ENCODE measurements at regions not wholly inside any gene's neighbourhood (a gene's known extent, or its start where the extent isn't known, plus 50 kb on each side); places are given as distances from the start of the nearest gene placed in this dataset.

- Mint-ChIP-seq H3K36me3 (no peaks in the 10 kb centered on the region), H3K27me3 (no peaks in the 10 kb centered on the region), H3K27ac (no peak overlapping the region), H3K9me3 (peaks cover 4% of the 10 kb centered on the region), H3K4me3 (no peak overlapping the region), H3K4me1 (ENCODE audit: low read depth in 2 of 2) (no peaks in the 10 kb centered on the region)
- ATAC-seq (no peak), DNase-seq (ENCODE audit: low spot score) (no peak)
These were observed 247.2 kb downstream of the CETN3 start for GRCh38 chr5:90162324-90162723.

- H3K27me3 Mint-ChIP-seq: no peaks in the 10 kb centered on the region
- ATAC-seq (no peak), DNase-seq (ENCODE audit: low spot score) (no peak)
- no peak overlapping the region for H3K4me3 Mint-ChIP-seq
- H3K27ac Mint-ChIP-seq: no peak overlapping the region
- no peaks in the 10 kb centered on the region for H3K36me3 Mint-ChIP-seq
- H3K9me3 Mint-ChIP-seq: peaks cover 3% of the 10 kb centered on the region
- H3K4me1 Mint-ChIP-seq (ENCODE audit: low read depth in 2 of 2): no peaks in the 10 kb centered on the region
These were observed 248.1 kb downstream of the CETN3 start for GRCh38 chr5:90161414-90161813.

- Mint-ChIP-seq H3K4me3 (no peak overlapping the region), H3K4me1 (ENCODE audit: low read depth in 2 of 2) (no peaks in the 10 kb centered on the region), H3K36me3 (no peaks in the 10 kb centered on the region), H3K9me3 (no peaks in the 10 kb centered on the region), H3K27ac (no peak overlapping the region), H3K27me3 (no peaks in the 10 kb centered on the region)
- no peak for DNase-seq (ENCODE audit: low spot score)
- ATAC-seq: no peak
These were observed 251.4 kb downstream of the CETN3 start for GRCh38 chr5:90158131-90158530.

GRCh38 chr5:90153031-90153430, 256.5 kb downstream of the CETN3 start:
- ATAC-seq (no peak), DNase-seq (ENCODE audit: low spot score) (no peak)
- H3K9me3 Mint-ChIP-seq: peaks cover 3% of the 10 kb centered on the region
- H3K27me3 Mint-ChIP-seq: no peaks in the 10 kb centered on the region
- H3K4me1 Mint-ChIP-seq (ENCODE audit: low read depth in 2 of 2): no peaks in the 10 kb centered on the region
- peaks cover under 1% of the 10 kb centered on the region for H3K36me3 Mint-ChIP-seq
- no peak overlapping the region for H3K4me3 Mint-ChIP-seq
- H3K27ac Mint-ChIP-seq: no peak overlapping the region

GRCh38 chr5:90144625-90145327, 264.8 kb downstream of the CETN3 start:
- Mint-ChIP-seq H3K27me3 (no peaks in the 10 kb centered on the region), H3K36me3 (peaks cover 5% of the 10 kb centered on the region), H3K4me1 (ENCODE audit: low read depth in 2 of 2) (no peaks in the 10 kb centered on the region), H3K27ac (no peak overlapping the region), H3K4me3 (no peak overlapping the region), H3K9me3 (peaks cover 3% of the 10 kb centered on the region)
- ATAC-seq (no peak), DNase-seq (ENCODE audit: low spot score) (no peak)

- Mint-ChIP-seq H3K27ac (no peak overlapping the region), H3K27me3 (no peaks in the 10 kb centered on the region), H3K4me3 (no peak overlapping the region), H3K36me3 (no peaks in the 10 kb centered on the region), H3K9me3 (no peaks in the 10 kb centered on the region), H3K4me1 (ENCODE audit: low read depth in 2 of 2) (no peaks in the 10 kb centered on the region)
- no peak for ATAC-seq
- no peak for DNase-seq (ENCODE audit: low spot score)
These were observed 267.0 kb downstream of the CETN3 start for GRCh38 chr5:90142541-90142940.

GRCh38 chr5:90141984-90142383, 267.6 kb downstream of the CETN3 start:
- H3K4me3 Mint-ChIP-seq: no peak overlapping the region
- no peaks in the 10 kb centered on the region for H3K36me3 Mint-ChIP-seq
- H3K27ac Mint-ChIP-seq: no peak overlapping the region
- H3K4me1 Mint-ChIP-seq (ENCODE audit: low read depth in 2 of 2): no peaks in the 10 kb centered on the region
- no peaks in the 10 kb centered on the region for H3K9me3 Mint-ChIP-seq
- no peaks in the 10 kb centered on the region for H3K27me3 Mint-ChIP-seq
- DNase-seq (ENCODE audit: low spot score) (no peak), ATAC-seq (no peak)

GRCh38 chr5:90136952-90137528, 272.5 kb downstream of the CETN3 start:
- Mint-ChIP-seq H3K4me1 (ENCODE audit: low read depth in 2 of 2) (no peaks in the 10 kb centered on the region), H3K27me3 (no peaks in the 10 kb centered on the region), H3K36me3 (no peaks in the 10 kb centered on the region), H3K9me3 (no peaks in the 10 kb centered on the region), H3K4me3 (no peak overlapping the region), H3K27ac (no peak overlapping the region)
- ATAC-seq (peak; percentile 46 to 48), DNase-seq (ENCODE audit: low spot score) (no peak)

- Mint-ChIP-seq H3K9me3 (no peaks in the 10 kb centered on the region), H3K4me3 (no peak overlapping the region), H3K4me1 (ENCODE audit: low read depth in 2 of 2) (no peaks in the 10 kb centered on the region), H3K27me3 (no peaks in the 10 kb centered on the region), H3K27ac (no peak overlapping the region), H3K36me3 (no peaks in the 10 kb centered on the region)
- DNase-seq (ENCODE audit: low spot score) (no peak), ATAC-seq (peak in 1 of 2 donors; percentile 32)
These were observed 273.7 kb downstream of the CETN3 start for GRCh38 chr5:90135779-90136378.

- ATAC-seq (no peak), DNase-seq (ENCODE audit: low spot score) (no peak)
- H3K36me3 Mint-ChIP-seq: no peaks in the 10 kb centered on the region
- no peaks in the 10 kb centered on the region for H3K4me1 Mint-ChIP-seq (ENCODE audit: low read depth in 2 of 2)
- H3K27me3 Mint-ChIP-seq: no peaks in the 10 kb centered on the region
- no peak overlapping the region for H3K27ac Mint-ChIP-seq
- H3K9me3 Mint-ChIP-seq: no peaks in the 10 kb centered on the region
- no peak overlapping the region for H3K4me3 Mint-ChIP-seq
These were observed 274.7 kb downstream of the CETN3 start for GRCh38 chr5:90134892-90135291.

GRCh38 chr5:90134381-90134780, 275.2 kb downstream of the CETN3 start:
- ATAC-seq: no peak
- Mint-ChIP-seq H3K27ac (no peak overlapping the region), H3K9me3 (no peaks in the 10 kb centered on the region), H3K36me3 (no peaks in the 10 kb centered on the region), H3K27me3 (no peaks in the 10 kb centered on the region), H3K4me1 (ENCODE audit: low read depth in 2 of 2) (no peaks in the 10 kb centered on the region), H3K4me3 (no peak overlapping the region)
- DNase-seq (ENCODE audit: low spot score): no peak

- DNase-seq (ENCODE audit: low spot score): no peak
- ATAC-seq: no peak
- Mint-ChIP-seq H3K27me3 (no peaks in the 10 kb centered on the region), H3K36me3 (no peaks in the 10 kb centered on the region), H3K4me3 (no peak overlapping the region), H3K27ac (no peak overlapping the region), H3K9me3 (no peaks in the 10 kb centered on the region), H3K4me1 (ENCODE audit: low read depth in 2 of 2) (no peaks in the 10 kb centered on the region)
These were observed 275.6 kb downstream of the CETN3 start for GRCh38 chr5:90133941-90134340.

GRCh38 chr5:90131383-90132133, 278.0 kb downstream of the CETN3 start:
- Mint-ChIP-seq H3K27me3 (peaks cover 0 to 5% of the 10 kb centered on the region in 2 donors), H3K4me1 (ENCODE audit: low read depth in 2 of 2) (no peaks in the 10 kb centered on the region), H3K36me3 (no peaks in the 10 kb centered on the region), H3K27ac (no peak overlapping the region), H3K9me3 (no peaks in the 10 kb centered on the region), H3K4me3 (no peak overlapping the region)
- no peak for DNase-seq (ENCODE audit: low spot score)
- ATAC-seq: no peak

GRCh38 chr5:90128551-90128950, 281.0 kb downstream of the CETN3 start:
- Mint-ChIP-seq H3K9me3 (no peaks in the 10 kb centered on the region), H3K4me1 (ENCODE audit: low read depth in 2 of 2) (no peaks in the 10 kb centered on the region), H3K27me3 (peaks cover 0 to 5% of the 10 kb centered on the region in 2 donors), H3K36me3 (no peaks in the 10 kb centered on the region), H3K27ac (no peak overlapping the region), H3K4me3 (no peak overlapping the region)
- no peak for DNase-seq (ENCODE audit: low spot score)
- no peak for ATAC-seq
